OCI-LY1 (cell line): ENCODE measurements at regions not wholly inside any gene's neighbourhood (a gene's known extent, or its start where the extent isn't known, plus 50 kb on each side); places are given as distances from the start of the nearest gene placed in this dataset.

Source experiments
- EZH2 ChIP-seq: fragments of 200-600 bp; sonication (generic), shearing (Covaris generic); IDR thresholded peaks from 2 replicates; pipeline ENCODE4 v1.8.0; 2017; ENCODE audit warnings: borderline replicate concordance, mixed run types, mild to moderate bottlenecking, antibody characterized with exemption, low read length, moderate library complexity, mixed read lengths
- TF ChIP-seq, protein P1 (sequence below): fragments of 200-600 bp; sonication (generic), shearing (Covaris generic); IDR thresholded peaks from 2 replicates; pipeline ENCODE4 v1.5.1; 2017; ENCODE audit warnings: mild to moderate bottlenecking, antibody characterized with exemption, low read length, moderate library complexity, mixed read lengths

DNA sequence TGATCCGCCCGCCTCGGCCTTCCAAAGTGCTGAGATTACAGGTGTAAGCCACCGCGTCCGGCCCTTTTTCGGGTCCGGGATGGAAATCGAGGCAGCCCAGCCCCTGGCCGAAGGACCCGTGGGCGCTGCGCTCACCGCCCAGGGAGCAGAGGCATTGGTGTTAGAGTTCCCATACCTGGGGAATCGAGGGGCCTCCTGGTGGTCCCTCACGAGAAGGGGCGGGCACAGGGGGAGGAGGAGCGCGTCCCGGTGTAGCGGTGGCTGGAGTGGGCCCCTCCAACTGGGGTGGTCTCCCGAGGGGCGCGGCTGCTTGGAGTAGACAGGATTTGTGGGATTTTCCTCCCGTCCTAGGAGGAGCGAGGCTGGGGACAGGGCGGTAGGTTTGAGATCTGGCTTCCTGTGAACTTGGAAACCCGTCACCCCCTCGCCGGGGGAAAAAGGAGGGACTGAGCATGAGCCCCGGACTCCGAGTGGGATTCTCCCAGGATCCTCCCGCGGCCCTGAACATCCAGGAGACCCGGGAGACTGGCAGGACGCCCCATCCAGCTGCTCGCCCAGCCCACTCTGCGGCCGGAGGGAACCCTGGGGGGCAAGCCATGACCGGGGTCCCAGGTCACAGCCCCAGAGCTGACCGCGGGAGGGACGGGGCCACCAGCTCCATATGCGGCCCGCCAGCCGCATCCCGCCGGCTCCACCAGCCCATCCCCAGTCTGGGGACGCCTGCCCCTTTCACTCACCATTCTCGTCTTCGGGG lies 70.9 kb downstream of the ASCL4 start:
- TF ChIP-seq, protein P1, sequence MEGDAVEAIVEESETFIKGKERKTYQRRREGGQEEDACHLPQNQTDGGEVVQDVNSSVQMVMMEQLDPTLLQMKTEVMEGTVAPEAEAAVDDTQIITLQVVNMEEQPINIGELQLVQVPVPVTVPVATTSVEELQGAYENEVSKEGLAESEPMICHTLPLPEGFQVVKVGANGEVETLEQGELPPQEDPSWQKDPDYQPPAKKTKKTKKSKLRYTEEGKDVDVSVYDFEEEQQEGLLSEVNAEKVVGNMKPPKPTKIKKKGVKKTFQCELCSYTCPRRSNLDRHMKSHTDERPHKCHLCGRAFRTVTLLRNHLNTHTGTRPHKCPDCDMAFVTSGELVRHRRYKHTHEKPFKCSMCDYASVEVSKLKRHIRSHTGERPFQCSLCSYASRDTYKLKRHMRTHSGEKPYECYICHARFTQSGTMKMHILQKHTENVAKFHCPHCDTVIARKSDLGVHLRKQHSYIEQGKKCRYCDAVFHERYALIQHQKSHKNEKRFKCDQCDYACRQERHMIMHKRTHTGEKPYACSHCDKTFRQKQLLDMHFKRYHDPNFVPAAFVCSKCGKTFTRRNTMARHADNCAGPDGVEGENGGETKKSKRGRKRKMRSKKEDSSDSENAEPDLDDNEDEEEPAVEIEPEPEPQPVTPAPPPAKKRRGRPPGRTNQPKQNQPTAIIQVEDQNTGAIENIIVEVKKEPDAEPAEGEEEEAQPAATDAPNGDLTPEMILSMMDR: no peak
- TF ChIP-seq EZH2: no peak
